CD4-positive, alpha-beta T cell (primary cell): ENCODE measurements at regions not wholly inside any gene's neighbourhood (a gene's known extent, or its start where the extent isn't known, plus 50 kb on each side); places are given as distances from the start of the nearest gene placed in this dataset.

Experiments used
- ATAC-seq: fragments of 200-7000 bp; cut with Tn5 transposase; one replicate; pipeline ENCODE4 v1.10.0; 2022; ENCODE audit warnings: mild to moderate bottlenecking; ENCODE audit not compliant: poor library complexity
- CTCF ChIA-PET: fragments of 350-600 bp; sonication (Branson Sonifier 250); formaldehyde crosslinking; loops from one replicate; lab custom pipeline; 2021; ENCODE audit warnings: antibody characterized with exemption, inconsistent platforms; lab: Charles Lee
- POLR2A ChIA-PET: fragments of 350-600 bp; sonication (Branson Sonifier 250); formaldehyde crosslinking; loops from one replicate; lab custom pipeline; 2021; ENCODE audit warnings: antibody characterized with exemption, inconsistent platforms; lab: Charles Lee
- DNase-seq, 14 experiments: peaks; one replicate each; pipeline ENCODE4 v3.0.0-alpha.2; 2013 to 2020; ENCODE audit warnings: mixed read lengths in 2 of 14
- H3K27ac ChIP-seq, 2 donors: one replicate each; pipeline versions ENCODE4 v1.5.1 to v1.7.0; 2013; ENCODE audit warnings: low read length in 2 of 2, low read depth in 1 of 2, mild to moderate bottlenecking in 1 of 2
- H3K27me3 ChIP-seq, 2 experiments: 1 replicate in 1 of 2; 2 replicates in 1 of 2; pipeline versions ENCODE4 v1.6.1 to v1.7.0; 2013; ENCODE audit warnings: low read length in 2 of 2, control low read depth in 1 of 2, mild to moderate bottlenecking in 1 of 2, moderate library complexity in 1 of 2; ENCODE audit not compliant: insufficient read depth in 2 of 2, control insufficient read depth in 1 of 2
- H3K36me3 ChIP-seq: one replicate; pipeline ENCODE4 v1.6.1; 2013; ENCODE audit warnings: low read length, control low read depth; ENCODE audit not compliant: insufficient read depth
- H3K4me1 ChIP-seq: one replicate; pipeline ENCODE4 v1.6.1; 2013; ENCODE audit warnings: low read length, control low read depth; ENCODE audit not compliant: insufficient read depth
- H3K4me3 ChIP-seq: one replicate; pipeline ENCODE4 v1.5.1; 2013; ENCODE audit warnings: mild to moderate bottlenecking, low read length, moderate library complexity
- H3K9me3 ChIP-seq, 2 experiments: 1 replicate in 1 of 2; 2 replicates in 1 of 2; pipeline versions ENCODE4 v1.6.1 to v1.7.0; 2013; ENCODE audit warnings: low read length in 2 of 2, mild to moderate bottlenecking in 2 of 2, control low read depth in 1 of 2, moderate library complexity in 1 of 2; ENCODE audit not compliant: control insufficient read depth in 1 of 2, insufficient read depth in 1 of 2
- H3K27ac Mint-ChIP-seq: one replicate; pipeline ENCODE4 v1.8.0; 2020; ENCODE audit warnings: mixed read lengths
- H3K27me3 Mint-ChIP-seq: one replicate; pipeline ENCODE4 v1.8.0; 2021; ENCODE audit warnings: mixed read lengths
- H3K36me3 Mint-ChIP-seq: one replicate; pipeline ENCODE4 v1.8.0; 2021; ENCODE audit warnings: low read depth, mixed read lengths
- H3K4me1 Mint-ChIP-seq: one replicate; pipeline ENCODE4 v1.8.0; 2021; ENCODE audit warnings: low read depth, mixed read lengths
- H3K4me3 Mint-ChIP-seq: one replicate; pipeline ENCODE4 v1.8.0; 2020; ENCODE audit warnings: mild to moderate bottlenecking, mixed read lengths
- H3K9me3 Mint-ChIP-seq: one replicate; pipeline ENCODE4 v1.8.0; 2020; ENCODE audit warnings: mixed read lengths
- intact Hi-C, 2 experiments: fragments of 100-400 bp; cut with DNase I in 1 of 2; cut with micrococcal nuclease in 1 of 2; formaldehyde crosslinking; loops; one replicate each; pipeline versions ENCODE4 v1.15.1 to v1.9.0; 2023 to 2025; cut with DNase I, micrococcal nuclease
- TF ChIP-seq, protein P1 (sequence below): fragments of 200-600 bp; IDR thresholded peaks from one replicate; pipeline ENCODE4 v1.8.0; 2022; ENCODE audit warnings: antibody characterized with exemption, mild to moderate bottlenecking

DNA sequence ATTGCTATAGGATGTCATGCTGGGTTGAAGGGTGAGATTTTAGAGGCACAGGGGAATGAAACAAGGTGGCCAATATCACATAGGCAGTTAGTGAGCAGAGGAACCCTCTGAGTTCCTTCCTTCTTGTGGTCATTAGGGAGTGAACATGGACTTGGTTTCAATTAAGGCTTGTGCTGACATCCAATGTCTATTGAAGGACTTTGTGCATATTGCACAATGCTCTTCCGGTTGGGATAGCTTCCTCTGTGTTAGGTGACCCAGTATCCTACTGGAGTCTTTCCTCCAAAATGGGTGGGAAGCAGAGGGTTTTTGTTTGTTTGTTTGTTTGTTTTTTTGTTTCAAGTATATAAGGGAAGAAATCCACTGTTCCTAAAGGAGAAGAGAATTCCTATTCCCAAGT, 98.5 kb downstream of the HDGFL1 start:
- Histone ChIP-seq H3K36me3 (no peaks in the 10 kb centered on the region), H3K9me3 (no peaks in the 10 kb centered on the region), H3K4me1 (no peaks in the 10 kb centered on the region), H3K27me3 (no peaks in the 10 kb centered on the region), H3K27ac (no peak overlapping the region), H3K4me3 (no peak overlapping the region)
- no peaks in the 10 kb centered on the region for H3K4me1 Mint-ChIP-seq
- H3K36me3 Mint-ChIP-seq, result no peaks in the 10 kb centered on the region
- ChIA-PET CTCF (no interaction called here), POLR2A (no interaction called here)
- H3K27ac Mint-ChIP-seq, result no peak overlapping the region
- TF ChIP-seq, protein P1, sequence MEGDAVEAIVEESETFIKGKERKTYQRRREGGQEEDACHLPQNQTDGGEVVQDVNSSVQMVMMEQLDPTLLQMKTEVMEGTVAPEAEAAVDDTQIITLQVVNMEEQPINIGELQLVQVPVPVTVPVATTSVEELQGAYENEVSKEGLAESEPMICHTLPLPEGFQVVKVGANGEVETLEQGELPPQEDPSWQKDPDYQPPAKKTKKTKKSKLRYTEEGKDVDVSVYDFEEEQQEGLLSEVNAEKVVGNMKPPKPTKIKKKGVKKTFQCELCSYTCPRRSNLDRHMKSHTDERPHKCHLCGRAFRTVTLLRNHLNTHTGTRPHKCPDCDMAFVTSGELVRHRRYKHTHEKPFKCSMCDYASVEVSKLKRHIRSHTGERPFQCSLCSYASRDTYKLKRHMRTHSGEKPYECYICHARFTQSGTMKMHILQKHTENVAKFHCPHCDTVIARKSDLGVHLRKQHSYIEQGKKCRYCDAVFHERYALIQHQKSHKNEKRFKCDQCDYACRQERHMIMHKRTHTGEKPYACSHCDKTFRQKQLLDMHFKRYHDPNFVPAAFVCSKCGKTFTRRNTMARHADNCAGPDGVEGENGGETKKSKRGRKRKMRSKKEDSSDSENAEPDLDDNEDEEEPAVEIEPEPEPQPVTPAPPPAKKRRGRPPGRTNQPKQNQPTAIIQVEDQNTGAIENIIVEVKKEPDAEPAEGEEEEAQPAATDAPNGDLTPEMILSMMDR, result no peak
- H3K4me3 Mint-ChIP-seq, result no peak overlapping the region
- no peaks in the 10 kb centered on the region for H3K27me3 Mint-ChIP-seq
- intact Hi-C loops, result no loop called here
- no peak for DNase-seq
- H3K9me3 Mint-ChIP-seq, result no peaks in the 10 kb centered on the region
- ATAC-seq, result no peak

DNA sequence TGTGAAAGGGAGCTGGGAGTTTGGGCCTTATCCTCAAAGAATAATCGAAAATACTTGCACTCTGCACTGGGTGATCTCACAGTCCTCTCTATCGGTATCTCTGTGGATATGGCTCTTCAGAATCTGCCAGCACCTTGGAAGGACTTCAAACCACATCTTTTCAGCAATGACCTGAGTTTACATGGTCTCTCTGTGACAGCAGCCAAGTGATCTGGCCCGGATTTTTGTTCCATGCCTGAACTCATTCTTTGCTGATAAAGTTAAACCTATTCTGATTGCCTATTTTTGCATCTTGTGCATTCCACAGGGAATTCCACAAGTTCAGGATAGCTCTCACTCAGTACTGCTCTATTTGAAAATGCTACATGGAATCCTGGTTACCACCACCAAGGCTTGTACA, 98.9 kb downstream of the HDGFL1 start:
- ChIA-PET CTCF (no interaction called here), POLR2A (no interaction called here)
- no peaks in the 10 kb centered on the region for H3K9me3 Mint-ChIP-seq
- intact Hi-C loops, result no loop called here
- ATAC-seq (no peak), DNase-seq (no peak)
- Histone ChIP-seq H3K4me1 (no peaks in the 10 kb centered on the region), H3K27ac (no peak overlapping the region), H3K9me3 (no peaks in the 10 kb centered on the region), H3K36me3 (no peaks in the 10 kb centered on the region), H3K4me3 (no peak overlapping the region), H3K27me3 (no peaks in the 10 kb centered on the region)
- no peak overlapping the region for H3K4me3 Mint-ChIP-seq
- H3K36me3 Mint-ChIP-seq, result no peaks in the 10 kb centered on the region
- H3K27me3 Mint-ChIP-seq, result no peaks in the 10 kb centered on the region
- no peak overlapping the region for H3K27ac Mint-ChIP-seq
- H3K4me1 Mint-ChIP-seq, result no peaks in the 10 kb centered on the region
- TF ChIP-seq, protein P1, result no peak

DNA sequence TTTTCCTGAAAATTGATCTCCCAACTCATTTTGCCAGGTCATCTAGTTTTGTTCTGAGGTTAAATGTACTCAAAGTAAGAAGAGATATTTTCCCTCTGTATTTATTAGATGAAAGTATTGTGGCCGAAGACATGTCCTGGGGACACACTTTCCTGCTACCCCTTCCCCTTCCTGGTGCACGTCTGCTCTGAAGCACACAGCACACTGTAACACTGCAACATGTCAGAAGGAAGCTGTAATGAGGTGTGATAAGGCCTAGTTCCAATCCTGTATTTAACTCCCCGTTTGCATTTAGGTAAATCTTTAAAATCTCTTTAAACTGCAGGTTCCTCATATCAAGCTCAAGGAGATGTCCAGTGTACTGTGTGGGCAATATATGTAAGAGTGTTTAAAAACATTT, 99.4 kb downstream of the HDGFL1 start:
- Histone ChIP-seq H3K9me3 (no peaks in the 10 kb centered on the region), H3K36me3 (no peaks in the 10 kb centered on the region), H3K27me3 (no peaks in the 10 kb centered on the region), H3K27ac (no peak overlapping the region), H3K4me3 (no peak overlapping the region), H3K4me1 (no peaks in the 10 kb centered on the region)
- ChIA-PET POLR2A (interaction anchor here (0.5 kb wide), 1 partner anchor 84 kb away, joined by 3 read pairs; no protein-coding TSS in a partner anchor), CTCF (no interaction called here)
- Mint-ChIP-seq H3K4me1 (no peaks in the 10 kb centered on the region), H3K9me3 (no peaks in the 10 kb centered on the region), H3K4me3 (no peak overlapping the region), H3K36me3 (no peaks in the 10 kb centered on the region), H3K27me3 (no peaks in the 10 kb centered on the region), H3K27ac (no peak overlapping the region)
- intact Hi-C loops, result no loop called here
- TF ChIP-seq, protein P1, result no peak
- ATAC-seq (no peak), DNase-seq (no peak)
